Upper lobe of left lung (tissue), 6 donors: ENCODE measurements at regions not wholly inside any gene's neighbourhood (a gene's known extent, or its start where the extent isn't known, plus 50 kb on each side); places are given as distances from the start of the nearest gene placed in this dataset.

Experiments
- ATAC-seq, 2 donors: fragments of 200-7000 bp; cut with Tn5 transposase; one replicate each; pipeline ENCODE4 v1.9.1; 2022; ENCODE audit warnings: mild to moderate bottlenecking in 2 of 2, moderate library complexity in 2 of 2; ENCODE audit not compliant: low FRiP score in 2 of 2
- DNase-seq, 2 donors: peaks; one replicate each; pipeline ENCODE4 v3.0.0-alpha.2; 2019 to 2020
- H3K27ac ChIP-seq, 4 donors: fragments of 200-600 bp; sonication (generic); one replicate each; pipeline ENCODE4 v1.5.1; 2016 to 2019
- H3K27me3 ChIP-seq, 4 donors: fragments of 200-600 bp; sonication (generic); one replicate each; pipeline ENCODE4 v1.5.1; 2017 to 2019
- H3K36me3 ChIP-seq, 4 donors: fragments of 200-600 bp; sonication (generic); one replicate each; pipeline ENCODE4 v1.5.1; 2016 to 2019
- H3K4me1 ChIP-seq, 4 donors: fragments of 200-600 bp; sonication (generic); one replicate each; pipeline ENCODE4 v1.5.1; 2018 to 2019
- H3K4me3 ChIP-seq, 4 donors: fragments of 200-600 bp; sonication (generic); one replicate each; pipeline ENCODE4 v1.5.1; 2017 to 2019; ENCODE audit warnings: mild to moderate bottlenecking in 2 of 4, moderate library complexity in 1 of 4
- H3K9me3 ChIP-seq, 4 donors: fragments of 200-600 bp; sonication (generic); one replicate each; pipeline ENCODE4 v1.5.1; 2018 to 2019
- CTCF ChIP-seq, 6 experiments: fragments of 450-650 bp in 4 of 6; fragments of 200-600 bp in 2 of 6; sonication (generic) in 2 of 6; IDR thresholded peaks; one replicate each; pipeline ENCODE4 v1.5.1; 2016 to 2019; ENCODE audit warnings: antibody characterized with exemption in 6 of 6
- EP300 ChIP-seq, 4 donors: sonication (generic); formaldehyde crosslinking; IDR thresholded peaks; one replicate each; pipeline ENCODE4 v1.5.1; 2017; ENCODE audit warnings: antibody characterized with exemption in 4 of 4, control low read depth in 2 of 4
- POLR2A ChIP-seq, 4 donors: fragments of 450-650 bp; IDR thresholded peaks; one replicate each; pipeline ENCODE4 v1.5.1; 2016 to 2017; ENCODE audit warnings: antibody characterized with exemption in 4 of 4, mild to moderate bottlenecking in 2 of 4
- POLR2AphosphoS5 ChIP-seq, 2 donors: sonication (generic); formaldehyde crosslinking; IDR thresholded peaks; one replicate each; pipeline ENCODE4 v1.5.1; 2017; ENCODE audit warnings: antibody characterized with exemption in 2 of 2
- WGBS, 2 donors: methylation state at CpG; one replicate each; pipeline ENCODE4 v1.1.5; 2017 to 2018; 5-methylcytosine and 5-hydroxymethylcytosine counted together
- donor health status: DM: no; HTN: no; CAD: no; lungs with moderate emphysema.
- donor health status: DM: no; HTN: yes; CAD: no; lungs with severe emphysema.

- Histone ChIP-seq H3K4me3 (no peak overlapping the region), H3K27ac (no peak overlapping the region), H3K4me1 (no peaks in the 10 kb centered on the region), H3K9me3 (no peaks in the 10 kb centered on the region), H3K27me3 (no peaks in the 10 kb centered on the region), H3K36me3 (no peaks in the 10 kb centered on the region)
- ATAC-seq (no peak), DNase-seq (no peak)
- 62 to 77% methylated on average over 2 of the region's 2 CpGs for WGBS, 2 donors
- TF ChIP-seq POLR2A (IDR thresholded peaks at IDR 0.05): no peak
- TF ChIP-seq CTCF (IDR thresholded peaks at IDR 0.05): no peak
- no peak for TF ChIP-seq EP300 (IDR thresholded peaks at IDR 0.05)
- TF ChIP-seq POLR2AphosphoS5 (IDR thresholded peaks at IDR 0.05): no peak
Observed at GRCh38 chr12:25324861-25325260, 74.1 kb upstream of the KRAS start.

GRCh38 chr12:25323581-25323982, 72.9 kb upstream of the KRAS start:
- WGBS, 2 donors: 61 to 78% methylated on average over 2 of the region's 2 CpGs
- H3K27ac ChIP-seq: no peak overlapping the region
- H3K36me3 ChIP-seq: no peaks in the 10 kb centered on the region
- H3K9me3 ChIP-seq: no peaks in the 10 kb centered on the region
- TF ChIP-seq CTCF (IDR thresholded peaks at IDR 0.05) (no peak), POLR2AphosphoS5 (IDR thresholded peaks at IDR 0.05) (no peak), EP300 (IDR thresholded peaks at IDR 0.05) (no peak), POLR2A (IDR thresholded peaks at IDR 0.05) (no peak)
- no peak overlapping the region for H3K4me3 ChIP-seq
- ATAC-seq: no peak
- H3K27me3 ChIP-seq: no peaks in the 10 kb centered on the region
- H3K4me1 ChIP-seq: no peaks in the 10 kb centered on the region
- DNase-seq: no peak

- DNase-seq (no peak), ATAC-seq (no peak)
- WGBS, 2 donors: 39 to 54% methylated on average over 3 of the region's 3 CpGs
- H3K27me3 ChIP-seq: no peaks in the 10 kb centered on the region
- H3K27ac ChIP-seq: no peak overlapping the region
- no peak overlapping the region for H3K4me3 ChIP-seq
- TF ChIP-seq CTCF (IDR thresholded peaks at IDR 0.05) (no peak), POLR2AphosphoS5 (IDR thresholded peaks at IDR 0.05) (no peak), POLR2A (IDR thresholded peaks at IDR 0.05) (no peak), EP300 (IDR thresholded peaks at IDR 0.05) (no peak)
- no peaks in the 10 kb centered on the region for H3K4me1 ChIP-seq
- no peaks in the 10 kb centered on the region for H3K9me3 ChIP-seq
- no peaks in the 10 kb centered on the region for H3K36me3 ChIP-seq
Observed at GRCh38 chr12:25322918-25323531, 72.3 kb upstream of the KRAS start.

GRCh38 chr12:25322351-25322750, 71.6 kb upstream of the KRAS start:
- Histone ChIP-seq H3K27ac (no peak overlapping the region), H3K9me3 (no peaks in the 10 kb centered on the region), H3K36me3 (no peaks in the 10 kb centered on the region), H3K27me3 (no peaks in the 10 kb centered on the region), H3K4me3 (no peak overlapping the region), H3K4me1 (no peaks in the 10 kb centered on the region)
- ATAC-seq (no peak), DNase-seq (no peak)
- TF ChIP-seq CTCF (IDR thresholded peaks at IDR 0.05) (no peak), EP300 (IDR thresholded peaks at IDR 0.05) (no peak), POLR2AphosphoS5 (IDR thresholded peaks at IDR 0.05) (no peak), POLR2A (IDR thresholded peaks at IDR 0.05) (no peak)
- WGBS, 2 donors: 44 to 47% methylated on average over 1 of the region's 1 CpG

- DNase-seq (no peak), ATAC-seq (no peak)
- Histone ChIP-seq H3K36me3 (no peaks in the 10 kb centered on the region), H3K4me1 (no peaks in the 10 kb centered on the region), H3K27me3 (no peaks in the 10 kb centered on the region), H3K27ac (no peak overlapping the region), H3K9me3 (no peaks in the 10 kb centered on the region), H3K4me3 (no peak overlapping the region)
- WGBS, 2 donors: 93 to 94% methylated on average over 4 of the region's 4 CpGs
- TF ChIP-seq EP300 (IDR thresholded peaks at IDR 0.05) (no peak), CTCF (IDR thresholded peaks at IDR 0.05) (no peak), POLR2A (IDR thresholded peaks at IDR 0.05) (no peak), POLR2AphosphoS5 (IDR thresholded peaks at IDR 0.05) (no peak)
Observed at GRCh38 chr12:25321772-25322171, 71.0 kb upstream of the KRAS start.
